ENCODE measurements at regions not wholly inside any gene's neighbourhood (a gene's known extent, or its start where the extent isn't known, plus 50 kb on each side); places are given as distances from the start of the nearest gene placed in this dataset.

- TF ChIP-seq CTCF (IDR thresholded peaks at IDR 0.05) (no peak), POLR2A (IDR thresholded peaks at IDR 0.05) (no peak)
Observed at GRCh38 chr2:240280621-240281020, 140.2 kb upstream of the OTOS start.

Data from heart left ventricle (tissue), 13 donors.